Omental fat pad (tissue), 3 donors: ENCODE measurements at regions not wholly inside any gene's neighbourhood (a gene's known extent, or its start where the extent isn't known, plus 50 kb on each side); places are given as distances from the start of the nearest gene placed in this dataset.

Source experiments
- ATAC-seq: fragments of 150-250 bp; one replicate; pipeline ENCODE4 v1.9.1; 2016; ENCODE audit warnings: mild to moderate bottlenecking, moderate library complexity; ENCODE audit not compliant: low FRiP score
- DNase-seq: peaks from one replicate; pipeline ENCODE4 v3.0.0-alpha.2; 2019; ENCODE audit warnings: low spot score
- TF ChIP-seq, protein P1 (sequence below), 3 donors: fragments of 450-650 bp; IDR thresholded peaks; one replicate each; pipeline ENCODE4 v1.5.1; 2016 to 2017; ENCODE audit warnings: antibody characterized with exemption in 3 of 3, mild to moderate bottlenecking in 3 of 3, moderate library complexity in 2 of 3

- TF ChIP-seq, protein P1, sequence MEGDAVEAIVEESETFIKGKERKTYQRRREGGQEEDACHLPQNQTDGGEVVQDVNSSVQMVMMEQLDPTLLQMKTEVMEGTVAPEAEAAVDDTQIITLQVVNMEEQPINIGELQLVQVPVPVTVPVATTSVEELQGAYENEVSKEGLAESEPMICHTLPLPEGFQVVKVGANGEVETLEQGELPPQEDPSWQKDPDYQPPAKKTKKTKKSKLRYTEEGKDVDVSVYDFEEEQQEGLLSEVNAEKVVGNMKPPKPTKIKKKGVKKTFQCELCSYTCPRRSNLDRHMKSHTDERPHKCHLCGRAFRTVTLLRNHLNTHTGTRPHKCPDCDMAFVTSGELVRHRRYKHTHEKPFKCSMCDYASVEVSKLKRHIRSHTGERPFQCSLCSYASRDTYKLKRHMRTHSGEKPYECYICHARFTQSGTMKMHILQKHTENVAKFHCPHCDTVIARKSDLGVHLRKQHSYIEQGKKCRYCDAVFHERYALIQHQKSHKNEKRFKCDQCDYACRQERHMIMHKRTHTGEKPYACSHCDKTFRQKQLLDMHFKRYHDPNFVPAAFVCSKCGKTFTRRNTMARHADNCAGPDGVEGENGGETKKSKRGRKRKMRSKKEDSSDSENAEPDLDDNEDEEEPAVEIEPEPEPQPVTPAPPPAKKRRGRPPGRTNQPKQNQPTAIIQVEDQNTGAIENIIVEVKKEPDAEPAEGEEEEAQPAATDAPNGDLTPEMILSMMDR (IDR thresholded peaks at IDR 0.05) = no peak
- ATAC-seq (no peak), DNase-seq (no peak)
Measured at GRCh38 chr21:15119486-15119885, 54.7 kb upstream of the NRIP1 start.

- TF ChIP-seq, protein P1 (IDR thresholded peaks at IDR 0.05) = no peak
- no peak for ATAC-seq
Measured at GRCh38 chr21:15121097-15121654, 56.4 kb upstream of the NRIP1 start.

GRCh38 chr21:15121655-15122120 lies 56.9 kb upstream of the NRIP1 start:
- no peak for ATAC-seq
- TF ChIP-seq, protein P1 (IDR thresholded peaks at IDR 0.05) = no peak

More at GRCh38 chr21:15121097-15121654, 56.4 kb upstream of the NRIP1 start:
- no peak for DNase-seq

DNA sequence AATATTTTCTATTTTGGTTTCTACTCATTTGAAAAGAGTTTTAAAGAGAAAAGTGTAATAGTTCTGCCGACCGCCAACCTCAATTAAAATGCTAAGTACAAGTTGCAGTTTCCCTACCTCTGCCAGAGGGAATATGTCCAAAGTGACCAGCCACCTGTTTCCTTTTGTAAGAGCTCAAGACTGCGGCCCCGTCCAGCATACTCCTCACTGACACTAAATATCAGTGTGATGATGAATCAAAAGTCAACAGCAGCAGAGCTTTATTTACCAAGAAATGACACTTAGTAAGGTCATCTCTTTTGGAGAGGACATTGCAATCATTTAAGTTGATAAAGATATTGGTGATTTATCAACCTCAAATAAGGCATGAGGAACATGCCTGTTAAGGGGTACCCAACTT lies 57.4 kb upstream of the NRIP1 start:
- DNase-seq = no peak
- TF ChIP-seq, protein P1 (IDR thresholded peaks at IDR 0.05) = no peak
- no peak for ATAC-seq

More at GRCh38 chr21:15121655-15122120, 56.9 kb upstream of the NRIP1 start:
- DNase-seq = no peak

DNA sequence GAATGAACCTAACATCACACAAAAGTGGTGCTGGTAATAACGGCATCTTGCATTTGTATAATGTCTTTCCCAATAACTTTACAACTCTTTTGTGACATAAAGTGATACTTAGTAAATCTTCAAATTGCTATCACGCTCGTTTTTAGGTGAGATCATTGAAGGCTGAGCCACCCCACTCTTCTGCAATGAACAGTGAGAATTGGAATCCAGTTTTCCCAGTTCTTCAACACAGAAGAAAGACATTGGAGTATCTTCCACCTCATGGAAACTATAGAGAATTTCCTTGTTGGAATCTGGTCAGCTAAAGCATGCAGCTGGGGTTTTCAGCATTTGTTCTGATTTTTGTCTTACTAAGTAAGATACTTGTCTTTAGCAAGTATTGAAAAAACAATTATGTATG lies 59.9 kb upstream of the NRIP1 start:
- ATAC-seq (no peak), DNase-seq (no peak)
- TF ChIP-seq, protein P1 (IDR thresholded peaks at IDR 0.05) = no peak

- DNase-seq (no peak), ATAC-seq (no peak)
- TF ChIP-seq, protein P1 (IDR thresholded peaks at IDR 0.05) = no peak
Measured at GRCh38 chr21:15126948-15127347, 62.1 kb upstream of the NRIP1 start.

DNA sequence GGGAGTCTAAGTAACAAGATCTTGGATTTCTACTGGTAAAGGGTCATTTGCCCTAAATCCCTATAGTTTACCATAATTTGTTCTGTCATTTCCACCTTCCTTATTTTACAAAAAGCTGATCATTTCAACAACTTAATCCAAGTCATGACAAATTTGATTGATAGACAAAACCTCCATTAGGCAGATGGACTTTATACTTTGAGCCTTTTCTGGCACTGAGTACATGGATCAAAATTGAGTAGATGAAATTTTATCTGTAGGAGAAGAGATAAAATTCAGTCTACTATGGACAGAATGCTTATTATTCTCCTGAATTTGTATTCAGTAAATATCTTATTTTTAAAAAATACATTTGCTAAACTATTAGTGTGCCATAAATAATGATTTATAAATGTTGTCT lies 62.6 kb upstream of the NRIP1 start:
- TF ChIP-seq, protein P1 (IDR thresholded peaks at IDR 0.05) = no peak
- no peak for DNase-seq
- no peak for ATAC-seq
